ENCODE measurements at regions not wholly inside any gene's neighbourhood (a gene's known extent, or its start where the extent isn't known, plus 50 kb on each side); places are given as distances from the start of the nearest gene placed in this dataset.

DNA sequence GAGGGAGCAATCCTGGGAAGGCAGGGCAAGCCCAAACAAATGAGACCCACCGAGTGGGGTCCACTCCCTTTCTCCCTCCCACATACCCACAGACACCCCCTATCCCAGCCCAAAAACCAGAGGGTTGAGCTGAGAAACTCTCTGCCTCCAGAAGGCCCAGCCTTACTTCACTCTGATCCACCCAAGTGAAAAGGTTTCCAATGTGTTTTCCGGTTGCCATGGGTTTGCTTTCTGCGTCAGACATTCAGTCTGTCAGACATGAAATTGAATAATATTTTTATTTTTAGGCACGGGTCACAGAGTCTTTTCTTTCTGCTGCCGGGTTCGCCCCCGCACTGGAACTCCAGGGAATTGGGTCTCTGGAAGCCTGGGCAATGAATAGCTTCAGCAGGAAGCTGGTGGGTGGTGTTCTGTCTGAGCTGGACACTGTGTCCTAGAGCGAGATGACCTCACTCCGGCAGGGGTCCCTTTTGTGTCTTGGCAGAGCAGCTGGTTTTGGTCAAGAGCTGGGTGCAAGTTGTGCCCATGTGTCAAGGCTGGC is 69.8 kb upstream of the CLMN start:
- no peaks in the 10 kb centered on the region for H4K20me1 ChIP-seq (replicated peaks; ENCODE audit: control insufficient read depth, extremely low read depth, insufficient read depth, low read length)
- H3K9me1 ChIP-seq (replicated peaks; ENCODE audit: control insufficient read depth, extremely low read depth, insufficient read depth, low read length): no peaks in the 10 kb centered on the region
- H3K9me3 ChIP-seq (replicated peaks; ENCODE audit: control insufficient read depth, insufficient read depth, low read length): no peaks in the 10 kb centered on the region
- H3K4me2 ChIP-seq (ENCODE audit: insufficient read depth, low read length): no peak overlapping the region
- H3K9ac ChIP-seq (replicated peaks; ENCODE audit: extremely low read depth, insufficient read depth, low read length): no peak overlapping the region
- H3K36me3 ChIP-seq (ENCODE audit: control insufficient read depth in 2 of 2, extremely low read depth in 1 of 2, insufficient read depth in 2 of 2, low read length in 2 of 2): no peaks in the 10 kb centered on the region
- ChIA-PET CTCF (no interaction called here), POLR2A (no interaction called here)
- intact Hi-C loops (cut with micrococcal nuclease) (no loop called here), dilution Hi-C loops (cut with MboI; ENCODE audit: extremely low pct_ligation_motif_present, low sequenced_read_pairs) (no loop called here)
- no peak overlapping the region for H2AFZ ChIP-seq (ENCODE audit: low read depth, low read length)
- no peaks in the 10 kb centered on the region for H3K27me3 ChIP-seq (ENCODE audit: control insufficient read depth in 2 of 2, insufficient read depth in 2 of 2, low read length in 2 of 2)
- FAIRE-seq (no peak), DNase-seq (ENCODE audit: low read depth, low spot score) (no peak)
- H3K79me2 ChIP-seq (ENCODE audit: control insufficient read depth, insufficient read depth, low read length): no peaks in the 10 kb centered on the region
- no peaks in the 10 kb centered on the region for H3K4me1 ChIP-seq (ENCODE audit: control insufficient read depth, extremely low read depth, insufficient read depth, low read length)
- no peak overlapping the region for H3K27ac ChIP-seq (ENCODE audit: insufficient read depth, low read depth, low read length)
- no peak for TF ChIP-seq FOS (IDR thresholded peaks at IDR 0.05; ENCODE audit: borderline replicate concordance, insufficient read depth, low read length)
- TF ChIP-seq, protein P1, sequence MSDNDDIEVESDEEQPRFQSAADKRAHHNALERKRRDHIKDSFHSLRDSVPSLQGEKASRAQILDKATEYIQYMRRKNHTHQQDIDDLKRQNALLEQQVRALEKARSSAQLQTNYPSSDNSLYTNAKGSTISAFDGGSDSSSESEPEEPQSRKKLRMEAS (IDR thresholded peaks at IDR 0.05; ENCODE audit: insufficient read depth, insufficient read length): no peak
- TF ChIP-seq, protein P2, sequence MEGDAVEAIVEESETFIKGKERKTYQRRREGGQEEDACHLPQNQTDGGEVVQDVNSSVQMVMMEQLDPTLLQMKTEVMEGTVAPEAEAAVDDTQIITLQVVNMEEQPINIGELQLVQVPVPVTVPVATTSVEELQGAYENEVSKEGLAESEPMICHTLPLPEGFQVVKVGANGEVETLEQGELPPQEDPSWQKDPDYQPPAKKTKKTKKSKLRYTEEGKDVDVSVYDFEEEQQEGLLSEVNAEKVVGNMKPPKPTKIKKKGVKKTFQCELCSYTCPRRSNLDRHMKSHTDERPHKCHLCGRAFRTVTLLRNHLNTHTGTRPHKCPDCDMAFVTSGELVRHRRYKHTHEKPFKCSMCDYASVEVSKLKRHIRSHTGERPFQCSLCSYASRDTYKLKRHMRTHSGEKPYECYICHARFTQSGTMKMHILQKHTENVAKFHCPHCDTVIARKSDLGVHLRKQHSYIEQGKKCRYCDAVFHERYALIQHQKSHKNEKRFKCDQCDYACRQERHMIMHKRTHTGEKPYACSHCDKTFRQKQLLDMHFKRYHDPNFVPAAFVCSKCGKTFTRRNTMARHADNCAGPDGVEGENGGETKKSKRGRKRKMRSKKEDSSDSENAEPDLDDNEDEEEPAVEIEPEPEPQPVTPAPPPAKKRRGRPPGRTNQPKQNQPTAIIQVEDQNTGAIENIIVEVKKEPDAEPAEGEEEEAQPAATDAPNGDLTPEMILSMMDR (IDR thresholded peaks at IDR 0.05; ENCODE audit: extremely low read depth in 1 of 2, insufficient read depth in 1 of 2, low read depth in 1 of 2, low read length in 2 of 2): no peak
- TF ChIP-seq EZH2 (IDR thresholded peaks at IDR 0.05; ENCODE audit: borderline replicate concordance, low read depth, low read length, severe bottlenecking): no peak
- TF ChIP-seq POLR2A (IDR thresholded peaks at IDR 0.05; ENCODE audit: low read depth, low read length): no peak
- no peak for TF ChIP-seq MYC (IDR thresholded peaks at IDR 0.05; ENCODE audit: low read depth, low read length)
- TF ChIP-seq JUN (IDR thresholded peaks at IDR 0.05; ENCODE audit: borderline replicate concordance, insufficient read depth, insufficient read length, low read depth): no peak
- TF ChIP-seq POLR2AphosphoS5 (IDR thresholded peaks at IDR 0.05; ENCODE audit: insufficient read depth, low read depth, low read length): no peak
- TF ChIP-seq GATA2 (IDR thresholded peaks at IDR 0.05; ENCODE audit: insufficient read depth, insufficient read length, low read depth, low read length): no peak
- no TSS peak for BruUV-seq (replicated peaks)
- H3K4me3 ChIP-seq (replicated peaks in 1 of 3; ENCODE audit: insufficient read depth in 1 of 3, low read depth in 1 of 3, low read length in 3 of 3): no peak overlapping the region

Data from endothelial cell of umbilical vein (primary cell).